HEK293 (cell line): ENCODE measurements at regions not wholly inside any gene's neighbourhood (a gene's known extent, or its start where the extent isn't known, plus 50 kb on each side); places are given as distances from the start of the nearest gene placed in this dataset.

ENCODE experiments used
- BCL11A ChIP-seq: fragments of 450-650 bp; formaldehyde crosslinking; IDR thresholded peaks from 2 replicates; pipeline ENCODE4 v1.5.1; 2016; ENCODE audit warnings: low read depth, missing biosample characterization, missing genetic modification characterization
- GLIS1 ChIP-seq: fragments of 450-650 bp; formaldehyde crosslinking; IDR thresholded peaks from 2 replicates; pipeline ENCODE4 v1.5.1; 2016; ENCODE audit warnings: missing biosample characterization, missing genetic modification characterization
- YY1 ChIP-seq: fragments of 450-650 bp; formaldehyde crosslinking; IDR thresholded peaks from 2 replicates; pipeline ENCODE4 v1.5.1; 2018; ENCODE audit warnings: missing biosample characterization, missing genetic modification characterization
- ZBTB21 ChIP-seq: fragments of 450-650 bp; formaldehyde crosslinking; IDR thresholded peaks from 2 replicates; pipeline ENCODE4 v1.5.1; 2017; ENCODE audit warnings: missing biosample characterization, missing genetic modification characterization
- ZFP37 ChIP-seq: fragments of 450-650 bp; formaldehyde crosslinking; IDR thresholded peaks from 2 replicates; pipeline ENCODE4 v1.5.1; 2016; ENCODE audit warnings: missing biosample characterization, missing genetic modification characterization
- ZNF335 ChIP-seq: fragments of 450-650 bp; formaldehyde crosslinking; conservative IDR thresholded peaks from 2 replicates; pipeline ENCODE4 v1.5.1; 2016; ENCODE audit warnings: missing biosample characterization, missing genetic modification characterization
- ZNF48 ChIP-seq: fragments of 450-650 bp; formaldehyde crosslinking; IDR thresholded peaks from 2 replicates; pipeline ENCODE4 v1.5.1; 2016; ENCODE audit warnings: missing biosample characterization, missing genetic modification characterization
- ZNF654 ChIP-seq: fragments of 450-650 bp; formaldehyde crosslinking; IDR thresholded peaks from 2 replicates; pipeline ENCODE4 v1.5.1; 2016; ENCODE audit warnings: low read depth, missing biosample characterization, missing genetic modification characterization
- ZNF843 ChIP-seq: fragments of 450-650 bp; formaldehyde crosslinking; IDR thresholded peaks from 2 replicates; pipeline ENCODE4 v1.5.1; 2016; ENCODE audit warnings: missing biosample characterization, missing genetic modification characterization
- TF ChIP-seq, protein P1 (sequence below): fragments of 450-650 bp; formaldehyde crosslinking; IDR thresholded peaks from 2 replicates; pipeline ENCODE4 v1.5.1; 2016; ENCODE audit warnings: missing biosample characterization, missing genetic modification characterization
- TF ChIP-seq, protein P2 (sequence below): fragments of 450-650 bp; formaldehyde crosslinking; IDR thresholded peaks from 2 replicates; pipeline ENCODE4 v1.5.1; 2016; ENCODE audit warnings: missing biosample characterization, missing genetic modification characterization
- TF ChIP-seq, protein P3 (sequence below): sonication (generic); formaldehyde crosslinking; IDR thresholded peaks from 2 replicates; pipeline ENCODE4 v1.8.1; 2022; ENCODE audit warnings: mild to moderate bottlenecking, moderate library complexity, missing genetic modification reagents
- TF ChIP-seq, protein P4 (sequence below): fragments of 450-650 bp; formaldehyde crosslinking; conservative IDR thresholded peaks from 2 replicates; pipeline ENCODE4 v1.5.1; 2016; ENCODE audit warnings: low read depth, missing biosample characterization, missing genetic modification characterization
- TF ChIP-seq, protein P5 (sequence below): fragments of 450-650 bp; formaldehyde crosslinking; IDR thresholded peaks from 2 replicates; pipeline ENCODE4 v1.5.1; 2016; ENCODE audit warnings: missing biosample characterization, missing genetic modification characterization

DNA sequence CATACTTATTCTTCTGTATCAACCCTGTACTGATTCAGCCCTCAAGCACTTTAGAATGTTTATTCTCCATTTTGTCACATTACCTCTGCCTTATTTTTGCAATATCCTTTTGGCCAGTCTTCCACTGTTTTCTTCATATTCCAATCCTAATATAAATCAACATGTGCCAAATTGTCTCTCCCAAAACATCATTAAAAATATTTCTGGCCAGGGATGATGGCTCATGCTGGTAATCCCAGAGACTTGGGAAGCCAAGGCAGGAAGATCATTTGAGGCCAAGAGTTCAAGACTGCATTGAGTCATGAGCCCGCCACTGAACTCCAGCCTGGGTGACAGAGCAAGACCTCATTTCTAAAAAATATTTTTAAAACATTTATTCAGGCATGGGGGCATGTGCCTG, 641.4 kb upstream of the CBLB start:
- TF ChIP-seq, protein P1, sequence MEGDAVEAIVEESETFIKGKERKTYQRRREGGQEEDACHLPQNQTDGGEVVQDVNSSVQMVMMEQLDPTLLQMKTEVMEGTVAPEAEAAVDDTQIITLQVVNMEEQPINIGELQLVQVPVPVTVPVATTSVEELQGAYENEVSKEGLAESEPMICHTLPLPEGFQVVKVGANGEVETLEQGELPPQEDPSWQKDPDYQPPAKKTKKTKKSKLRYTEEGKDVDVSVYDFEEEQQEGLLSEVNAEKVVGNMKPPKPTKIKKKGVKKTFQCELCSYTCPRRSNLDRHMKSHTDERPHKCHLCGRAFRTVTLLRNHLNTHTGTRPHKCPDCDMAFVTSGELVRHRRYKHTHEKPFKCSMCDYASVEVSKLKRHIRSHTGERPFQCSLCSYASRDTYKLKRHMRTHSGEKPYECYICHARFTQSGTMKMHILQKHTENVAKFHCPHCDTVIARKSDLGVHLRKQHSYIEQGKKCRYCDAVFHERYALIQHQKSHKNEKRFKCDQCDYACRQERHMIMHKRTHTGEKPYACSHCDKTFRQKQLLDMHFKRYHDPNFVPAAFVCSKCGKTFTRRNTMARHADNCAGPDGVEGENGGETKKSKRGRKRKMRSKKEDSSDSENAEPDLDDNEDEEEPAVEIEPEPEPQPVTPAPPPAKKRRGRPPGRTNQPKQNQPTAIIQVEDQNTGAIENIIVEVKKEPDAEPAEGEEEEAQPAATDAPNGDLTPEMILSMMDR (tag by site-specific recombination), result no peak
- TF ChIP-seq YY1, result no peak
- TF ChIP-seq ZNF335, result no peak
- TF ChIP-seq, protein P2, sequence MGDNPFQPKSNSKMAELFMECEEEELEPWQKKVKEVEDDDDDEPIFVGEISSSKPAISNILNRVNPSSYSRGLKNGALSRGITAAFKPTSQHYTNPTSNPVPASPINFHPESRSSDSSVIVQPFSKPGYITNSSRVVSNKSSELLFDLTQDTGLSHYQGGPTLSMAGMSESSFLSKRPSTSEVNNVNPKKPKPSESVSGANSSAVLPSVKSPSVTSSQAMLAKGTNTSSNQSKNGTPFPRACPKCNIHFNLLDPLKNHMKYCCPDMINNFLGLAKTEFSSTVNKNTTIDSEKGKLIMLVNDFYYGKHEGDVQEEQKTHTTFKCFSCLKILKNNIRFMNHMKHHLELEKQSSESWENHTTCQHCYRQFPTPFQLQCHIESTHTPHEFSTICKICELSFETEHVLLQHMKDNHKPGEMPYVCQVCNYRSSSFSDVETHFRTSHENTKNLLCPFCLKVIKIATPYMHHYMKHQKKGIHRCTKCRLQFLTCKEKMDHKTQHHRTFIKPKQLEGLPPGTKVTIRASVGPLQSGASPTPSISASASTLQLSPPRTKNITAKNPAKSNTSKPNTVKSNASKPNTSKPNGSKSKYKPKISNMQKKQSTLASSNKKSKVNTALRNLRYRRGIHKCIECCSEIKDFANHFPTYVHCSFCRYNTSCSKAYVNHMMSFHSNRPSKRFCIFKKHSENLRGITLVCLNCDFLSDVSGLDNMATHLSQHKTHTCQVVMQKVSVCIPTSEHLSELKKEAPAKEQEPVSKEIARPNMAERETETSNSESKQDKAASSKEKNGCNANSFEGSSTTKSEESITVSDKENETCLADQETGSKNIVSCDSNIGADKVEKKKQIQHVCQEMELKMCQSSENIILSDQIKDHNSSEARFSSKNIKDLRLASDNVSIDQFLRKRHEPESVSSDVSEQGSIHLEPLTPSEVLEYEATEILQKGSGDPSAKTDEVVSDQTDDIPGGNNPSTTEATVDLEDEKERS (tag by site-specific recombination), result no peak
- TF ChIP-seq BCL11A (tag by site-specific recombination), result no peak
- TF ChIP-seq, protein P3, sequence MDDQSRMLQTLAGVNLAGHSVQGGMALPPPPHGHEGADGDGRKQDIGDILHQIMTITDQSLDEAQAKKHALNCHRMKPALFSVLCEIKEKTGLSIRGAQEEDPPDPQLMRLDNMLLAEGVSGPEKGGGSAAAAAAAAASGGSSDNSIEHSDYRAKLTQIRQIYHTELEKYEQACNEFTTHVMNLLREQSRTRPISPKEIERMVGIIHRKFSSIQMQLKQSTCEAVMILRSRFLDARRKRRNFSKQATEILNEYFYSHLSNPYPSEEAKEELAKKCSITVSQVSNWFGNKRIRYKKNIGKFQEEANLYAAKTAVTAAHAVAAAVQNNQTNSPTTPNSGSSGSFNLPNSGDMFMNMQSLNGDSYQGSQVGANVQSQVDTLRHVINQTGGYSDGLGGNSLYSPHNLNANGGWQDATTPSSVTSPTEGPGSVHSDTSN (CRISPR knock-in tag), result no peak
- no peak for TF ChIP-seq ZNF654
- TF ChIP-seq GLIS1 (tag by site-specific recombination), result no peak
- TF ChIP-seq, protein P4, sequence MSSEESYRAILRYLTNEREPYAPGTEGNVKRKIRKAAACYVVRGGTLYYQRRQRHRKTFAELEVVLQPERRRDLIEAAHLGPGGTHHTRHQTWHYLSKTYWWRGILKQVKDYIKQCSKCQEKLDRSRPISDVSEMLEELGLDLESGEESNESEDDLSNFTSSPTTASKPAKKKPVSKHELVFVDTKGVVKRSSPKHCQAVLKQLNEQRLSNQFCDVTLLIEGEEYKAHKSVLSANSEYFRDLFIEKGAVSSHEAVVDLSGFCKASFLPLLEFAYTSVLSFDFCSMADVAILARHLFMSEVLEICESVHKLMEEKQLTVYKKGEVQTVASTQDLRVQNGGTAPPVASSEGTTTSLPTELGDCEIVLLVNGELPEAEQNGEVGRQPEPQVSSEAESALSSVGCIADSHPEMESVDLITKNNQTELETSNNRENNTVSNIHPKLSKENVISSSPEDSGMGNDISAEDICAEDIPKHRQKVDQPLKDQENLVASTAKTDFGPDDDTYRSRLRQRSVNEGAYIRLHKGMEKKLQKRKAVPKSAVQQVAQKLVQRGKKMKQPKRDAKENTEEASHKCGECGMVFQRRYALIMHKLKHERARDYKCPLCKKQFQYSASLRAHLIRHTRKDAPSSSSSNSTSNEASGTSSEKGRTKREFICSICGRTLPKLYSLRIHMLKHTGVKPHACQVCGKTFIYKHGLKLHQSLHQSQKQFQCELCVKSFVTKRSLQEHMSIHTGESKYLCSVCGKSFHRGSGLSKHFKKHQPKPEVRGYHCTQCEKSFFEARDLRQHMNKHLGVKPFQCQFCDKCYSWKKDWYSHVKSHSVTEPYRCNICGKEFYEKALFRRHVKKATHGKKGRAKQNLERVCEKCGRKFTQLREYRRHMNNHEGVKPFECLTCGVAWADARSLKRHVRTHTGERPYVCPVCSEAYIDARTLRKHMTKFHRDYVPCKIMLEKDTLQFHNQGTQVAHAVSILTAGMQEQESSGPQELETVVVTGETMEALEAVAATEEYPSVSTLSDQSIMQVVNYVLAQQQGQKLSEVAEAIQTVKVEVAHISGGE, result no peak
- TF ChIP-seq ZBTB21 (tag by site-specific recombination), result no peak
- TF ChIP-seq, protein P5, sequence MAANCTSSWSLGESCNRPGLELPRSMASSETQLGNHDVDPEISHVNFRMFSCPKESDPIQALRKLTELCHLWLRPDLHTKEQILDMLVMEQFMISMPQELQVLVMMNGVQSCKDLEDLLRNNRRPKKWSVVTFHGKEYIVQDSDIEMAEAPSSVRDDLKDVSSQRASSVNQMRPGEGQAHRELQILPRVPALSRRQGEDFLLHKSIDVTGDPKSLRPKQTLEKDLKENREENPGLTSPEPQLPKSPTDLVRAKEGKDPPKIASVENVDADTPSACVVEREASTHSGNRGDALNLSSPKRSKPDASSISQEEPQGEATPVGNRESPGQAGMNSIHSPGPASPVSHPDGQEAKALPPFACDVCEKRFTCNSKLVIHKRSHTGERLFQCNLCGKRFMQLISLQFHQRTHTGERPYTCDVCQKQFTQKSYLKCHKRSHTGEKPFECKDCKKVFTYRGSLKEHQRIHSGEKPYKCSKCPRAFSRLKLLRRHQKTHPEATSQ (tag by site-specific recombination), result no peak
- no peak for TF ChIP-seq ZNF843 (tag by site-specific recombination)
- no peak for TF ChIP-seq ZFP37 (tag by site-specific recombination)
- no peak for TF ChIP-seq ZNF48 (tag by site-specific recombination)
